Endodermal cell (in vitro differentiated cells): ENCODE measurements at regions not wholly inside any gene's neighbourhood (a gene's known extent, or its start where the extent isn't known, plus 50 kb on each side); places are given as distances from the start of the nearest gene placed in this dataset.

Experiments
- DNase-seq: peaks from one replicate; pipeline ENCODE4 v3.0.0-alpha.2; 2017
- H3K27ac ChIP-seq: 2 replicates; pipeline ENCODE4 v1.5.1; 2013; ENCODE audit warnings: mild to moderate bottlenecking, low read depth, low read length, moderate library complexity
- H3K27me3 ChIP-seq: 2 replicates; pipeline ENCODE4 v1.6.1; 2013; ENCODE audit warnings: mild to moderate bottlenecking, low read length, moderate library complexity; ENCODE audit not compliant: insufficient read depth, control insufficient read depth, poor library complexity, severe bottlenecking
- H3K36me3 ChIP-seq: 2 replicates; pipeline ENCODE4 v1.7.0; 2013; ENCODE audit warnings: mild to moderate bottlenecking, low read length, moderate library complexity; ENCODE audit not compliant: control insufficient read depth, insufficient read depth
- H3K4me1 ChIP-seq: one replicate; pipeline ENCODE4 v1.7.0; 2013; ENCODE audit warnings: low read length; ENCODE audit not compliant: control insufficient read depth, insufficient read depth
- H3K4me3 ChIP-seq: 2 replicates; pipeline ENCODE4 v1.5.1; 2013; ENCODE audit warnings: mild to moderate bottlenecking, low read length, moderate library complexity
- H3K9ac ChIP-seq: 2 replicates; pipeline ENCODE4 v1.6.1; 2013; ENCODE audit warnings: mild to moderate bottlenecking, low read length, moderate library complexity; ENCODE audit not compliant: poor library complexity, severe bottlenecking; ENCODE audit errors: extremely low read depth
- H3K9me3 ChIP-seq: 2 replicates; pipeline ENCODE4 v1.6.1; 2013; ENCODE audit warnings: mild to moderate bottlenecking, low read length, moderate library complexity; ENCODE audit not compliant: control insufficient read depth
- H3K27ac Mint-ChIP-seq: 2 replicates; pipeline ENCODE4 v1.8.0; 2020; ENCODE audit warnings: mixed read lengths
- H3K27me3 Mint-ChIP-seq: 2 replicates; pipeline ENCODE4 v1.8.0; 2021; ENCODE audit warnings: mild to moderate bottlenecking, mixed read lengths; ENCODE audit not compliant: insufficient read depth
- H3K36me3 Mint-ChIP-seq: 2 replicates; pipeline ENCODE4 v1.8.0; 2020; ENCODE audit warnings: low read depth, mixed read lengths
- H3K4me1 Mint-ChIP-seq: 2 replicates; pipeline ENCODE4 v1.8.0; 2020; ENCODE audit warnings: mixed read lengths
- H3K4me3 Mint-ChIP-seq: 2 replicates; pipeline ENCODE4 v1.8.0; 2020; ENCODE audit warnings: mild to moderate bottlenecking, moderate library complexity, mixed read lengths
- H3K9me3 Mint-ChIP-seq: 2 replicates; pipeline ENCODE4 v1.8.0; 2020; ENCODE audit warnings: mild to moderate bottlenecking, mixed read lengths
- WGBS, 2 experiments: methylation state at CpG; one replicate each; pipeline versions ENCODE4 v1.1.5 to v1.1.7; 2013; ENCODE audit warnings: missing lambda C conversion rate in 2 of 2, mixed read lengths in 1 of 2; ENCODE audit not compliant: insufficient coverage in 1 of 2, insufficient read length in 1 of 2; 5-methylcytosine and 5-hydroxymethylcytosine counted together
- TF ChIP-seq, protein P1 (sequence below): fragments of 200-600 bp; sonication (generic); conservative IDR thresholded peaks from 2 replicates; pipeline ENCODE4 v1.5.0; 2021; ENCODE audit warnings: antibody characterized with exemption, mild to moderate bottlenecking

DNA sequence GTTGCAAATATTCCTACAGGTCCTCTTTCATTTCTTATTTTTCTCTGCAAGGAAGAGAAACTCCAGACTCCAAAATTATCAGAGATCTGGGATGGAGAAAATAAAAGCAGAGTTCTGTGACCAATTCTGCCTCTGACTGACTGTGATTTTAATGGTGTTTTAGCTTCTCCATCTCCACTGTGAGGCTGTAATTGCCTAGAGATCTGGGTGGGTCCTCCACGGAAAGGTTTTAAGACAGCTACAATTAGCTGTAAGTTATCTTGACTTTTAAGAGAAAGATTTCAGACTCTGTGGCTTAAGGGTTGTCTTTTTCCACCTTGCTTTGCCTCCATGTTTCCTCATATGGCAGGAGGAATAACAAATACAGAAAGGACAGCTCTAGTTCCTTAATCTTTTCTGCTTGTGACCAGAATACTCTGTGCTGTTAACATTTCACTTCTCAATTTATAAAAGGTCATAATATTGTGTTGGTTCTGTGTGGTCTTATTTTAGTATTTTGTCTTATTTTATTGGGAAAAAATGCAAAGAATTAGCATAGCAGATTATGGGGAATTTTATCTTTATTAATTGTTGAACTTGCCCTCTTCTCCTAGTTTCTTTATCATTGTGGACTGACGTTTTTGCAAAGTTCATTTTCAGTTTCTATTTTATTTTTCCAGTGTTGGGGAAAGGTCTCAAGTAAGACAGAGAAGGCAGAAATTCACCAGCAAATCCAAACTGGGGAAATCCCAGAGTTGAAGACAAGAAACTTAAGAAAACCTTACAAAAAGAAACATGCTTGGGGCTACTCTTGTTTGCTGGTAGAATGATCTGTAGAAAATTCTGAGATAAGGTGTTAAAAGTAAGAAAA is 157.9 kb downstream of the RAP2B start:
- Mint-ChIP-seq H3K9me3 (peaks cover 3% of the 10 kb centered on the region), H3K4me1 (no peaks in the 10 kb centered on the region), H3K27ac (no peak overlapping the region), H3K4me3 (no peak overlapping the region), H3K27me3 (no peaks in the 10 kb centered on the region), H3K36me3 (peaks cover 2% of the 10 kb centered on the region)
- Histone ChIP-seq H3K4me1 (no peaks in the 10 kb centered on the region), H3K4me3 (no peak overlapping the region), H3K9me3 (no peaks in the 10 kb centered on the region), H3K27ac (no peak overlapping the region), H3K36me3 (no peaks in the 10 kb centered on the region), H3K9ac (no peak overlapping the region), H3K27me3 (no peaks in the 10 kb centered on the region)
- no peak for DNase-seq
- WGBS, 2 experiments: 71% methylated on average over 2 of the region's 2 CpGs; no CpG with 5 or more reads in 1 of the 2 experiments
- TF ChIP-seq, protein P1, sequence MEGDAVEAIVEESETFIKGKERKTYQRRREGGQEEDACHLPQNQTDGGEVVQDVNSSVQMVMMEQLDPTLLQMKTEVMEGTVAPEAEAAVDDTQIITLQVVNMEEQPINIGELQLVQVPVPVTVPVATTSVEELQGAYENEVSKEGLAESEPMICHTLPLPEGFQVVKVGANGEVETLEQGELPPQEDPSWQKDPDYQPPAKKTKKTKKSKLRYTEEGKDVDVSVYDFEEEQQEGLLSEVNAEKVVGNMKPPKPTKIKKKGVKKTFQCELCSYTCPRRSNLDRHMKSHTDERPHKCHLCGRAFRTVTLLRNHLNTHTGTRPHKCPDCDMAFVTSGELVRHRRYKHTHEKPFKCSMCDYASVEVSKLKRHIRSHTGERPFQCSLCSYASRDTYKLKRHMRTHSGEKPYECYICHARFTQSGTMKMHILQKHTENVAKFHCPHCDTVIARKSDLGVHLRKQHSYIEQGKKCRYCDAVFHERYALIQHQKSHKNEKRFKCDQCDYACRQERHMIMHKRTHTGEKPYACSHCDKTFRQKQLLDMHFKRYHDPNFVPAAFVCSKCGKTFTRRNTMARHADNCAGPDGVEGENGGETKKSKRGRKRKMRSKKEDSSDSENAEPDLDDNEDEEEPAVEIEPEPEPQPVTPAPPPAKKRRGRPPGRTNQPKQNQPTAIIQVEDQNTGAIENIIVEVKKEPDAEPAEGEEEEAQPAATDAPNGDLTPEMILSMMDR: no peak

DNA sequence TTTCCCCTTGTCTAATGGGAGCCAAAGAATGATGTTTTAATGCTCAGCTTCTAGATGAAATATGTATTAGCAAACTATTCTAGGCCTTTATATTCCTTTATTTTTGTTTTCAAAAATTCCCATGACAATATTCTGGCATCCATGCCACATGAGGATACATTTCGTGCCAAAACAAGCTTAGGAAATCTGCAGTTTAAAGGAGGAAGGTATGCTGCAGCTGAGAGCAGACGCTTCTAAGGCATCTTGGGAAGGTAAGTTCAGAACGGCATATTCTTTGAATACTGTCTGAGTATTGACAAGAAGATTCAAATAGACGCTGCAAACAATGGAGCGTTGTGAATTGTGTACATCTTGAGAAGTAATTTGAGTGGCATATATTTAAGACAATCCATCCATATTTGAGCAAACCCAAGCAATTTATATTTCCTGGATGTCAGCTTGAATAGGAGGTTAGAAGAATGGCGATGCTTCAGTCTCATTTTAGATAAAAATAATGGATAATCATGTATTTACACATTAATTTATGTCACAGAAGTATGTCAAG is 158.6 kb downstream of the RAP2B start:
- Histone ChIP-seq H3K4me1 (no peaks in the 10 kb centered on the region), H3K27ac (no peak overlapping the region), H3K4me3 (no peak overlapping the region), H3K9ac (no peak overlapping the region), H3K9me3 (no peaks in the 10 kb centered on the region), H3K36me3 (no peaks in the 10 kb centered on the region), H3K27me3 (no peaks in the 10 kb centered on the region)
- Mint-ChIP-seq H3K9me3 (peaks cover 4% of the 10 kb centered on the region), H3K36me3 (peaks cover 2% of the 10 kb centered on the region), H3K4me3 (no peak overlapping the region), H3K4me1 (no peaks in the 10 kb centered on the region), H3K27me3 (no peaks in the 10 kb centered on the region), H3K27ac (no peak overlapping the region)
- DNase-seq: no peak
- TF ChIP-seq, protein P1: no peak
- WGBS, 2 experiments: 86 to 93% methylated on average over 3 to 5 of the region's 6 CpGs

DNA sequence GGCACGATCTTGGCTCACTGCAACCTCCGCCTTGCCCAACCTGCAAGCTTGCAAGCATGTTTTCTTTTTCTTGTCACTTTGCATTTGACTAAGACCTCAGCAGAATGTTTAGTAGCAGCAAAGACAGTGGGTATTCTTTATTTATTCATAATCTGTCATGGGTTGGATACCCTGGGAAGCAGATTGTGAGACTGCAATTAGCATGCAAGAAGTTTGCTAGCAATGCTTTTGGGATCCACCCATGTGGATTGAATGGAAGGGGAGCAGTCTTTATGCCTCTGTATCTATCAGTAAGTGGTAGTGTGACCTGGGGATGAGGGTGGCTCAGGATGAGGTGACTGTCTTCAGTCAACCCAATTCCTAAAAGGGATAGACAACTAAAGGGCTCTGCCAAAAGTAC is 166.7 kb downstream of the RAP2B start:
- WGBS, 2 experiments: 92 to 94% methylated on average over 2 of the region's 2 CpGs
- H3K36me3 Mint-ChIP-seq: no peaks in the 10 kb centered on the region
- DNase-seq: no peak
- no peaks in the 10 kb centered on the region for H3K27me3 Mint-ChIP-seq
- H3K9ac ChIP-seq: no peak overlapping the region
- no peak overlapping the region for H3K4me3 Mint-ChIP-seq
- TF ChIP-seq, protein P1: no peak
- H3K4me1 ChIP-seq: no peaks in the 10 kb centered on the region
- H3K36me3 ChIP-seq: no peaks in the 10 kb centered on the region
- no peak overlapping the region for H3K4me3 ChIP-seq
- no peak overlapping the region for H3K27ac ChIP-seq
- H3K27me3 ChIP-seq: no peaks in the 10 kb centered on the region
- H3K9me3 ChIP-seq: no peaks in the 10 kb centered on the region
- peaks cover 4% of the 10 kb centered on the region for H3K9me3 Mint-ChIP-seq
- H3K27ac Mint-ChIP-seq: no peak overlapping the region
- no peaks in the 10 kb centered on the region for H3K4me1 Mint-ChIP-seq
